ENCODE measurements at regions not wholly inside any gene's neighbourhood (a gene's known extent, or its start where the extent isn't known, plus 50 kb on each side); places are given as distances from the start of the nearest gene placed in this dataset.

- H3K9me1 ChIP-seq (ENCODE audit: insufficient read depth, low read length) = no peaks in the 10 kb centered on the region
- H4K5ac ChIP-seq (ENCODE audit: low read depth, low read length) = no peak overlapping the region
- H2BK15ac ChIP-seq (ENCODE audit: low read depth, low read length) = no peak overlapping the region
- H2BK20ac ChIP-seq (ENCODE audit: low read depth, low read length) = no peak overlapping the region
- ChIA-PET POLR2A (ENCODE audit: unreplicated experiment) (no interaction called here), CTCF (no interaction called here)
- dilution Hi-C loops (cut with HindIII; ENCODE audit: low sequenced_read_pairs, unreplicated experiment) (no loop called here), in situ Hi-C loops (cut with MboI; ENCODE audit: low sequenced_read_pairs) (no loop called here), intact Hi-C loops (cut with micrococcal nuclease) (no loop called here)
- H4K20me1 ChIP-seq (ENCODE audit: insufficient read depth, low read length) = no peaks in the 10 kb centered on the region
- H3K27me3 ChIP-seq (ENCODE audit: control insufficient read depth, insufficient read depth, low read length) = no peaks in the 10 kb centered on the region
- no peak overlapping the region for H4K8ac ChIP-seq (ENCODE audit: low read depth in 2 of 2, low read length in 2 of 2)
- no peak overlapping the region for H2BK5ac ChIP-seq (ENCODE audit: low read depth, low read length, poor library complexity, severe bottlenecking)
- BruUV-seq (replicated peaks) = no TSS peak
- no peak for ATAC-seq (ENCODE audit: low read depth)
- DNase-seq = no peak
- H3K4me3 ChIP-seq (ENCODE audit: insufficient read depth, low read depth, low read length) = no peak overlapping the region
- no peak overlapping the region for H3K4me2 ChIP-seq (ENCODE audit: low read depth, low read length)
- no peak overlapping the region for H2AK5ac ChIP-seq (ENCODE audit: low read depth, low read length)
- TF ChIP-seq SMC3 (IDR thresholded peaks at IDR 0.05; ENCODE audit: low read depth, low read length) (no peak), MAFK (IDR thresholded peaks at IDR 0.05; ENCODE audit: low read depth, low read length) (no peak), NFE2L2 (IDR thresholded peaks at IDR 0.05; ENCODE audit: low read depth, low read length) (no peak)
- no peak overlapping the region for H4K91ac ChIP-seq (ENCODE audit: insufficient read depth, low read depth, low read length)
- no peaks in the 10 kb centered on the region for H3K79me1 ChIP-seq (ENCODE audit: low read depth in 1 of 2, low read length in 2 of 2)
- no peak overlapping the region for H3K56ac ChIP-seq (ENCODE audit: extremely low read depth, insufficient read depth, low read length)
- H2BK120ac ChIP-seq (ENCODE audit: low read depth, low read length) = no peak overlapping the region
- H3K18ac ChIP-seq (ENCODE audit: low read depth, low read length) = no peak overlapping the region
- H2AFZ ChIP-seq (replicated peaks; ENCODE audit: low read length, poor library complexity) = no peak overlapping the region
- H3K14ac ChIP-seq (replicated peaks; ENCODE audit: low read depth, low read length) = no peak overlapping the region
- H2AK9ac ChIP-seq (replicated peaks; ENCODE audit: low read depth, low read length, poor library complexity) = no peak overlapping the region
- H3K23ac ChIP-seq (ENCODE audit: low read depth, low read length) = no peak overlapping the region
- no peak overlapping the region for H3K27ac ChIP-seq (ENCODE audit: insufficient read depth, low read length)
- H3K9ac ChIP-seq (ENCODE audit: low read depth, low read length) = no peak overlapping the region
- no peaks in the 10 kb centered on the region for H3K9me3 ChIP-seq (ENCODE audit: control insufficient read depth, insufficient read depth, low read length)
- H3K36me3 ChIP-seq (ENCODE audit: control insufficient read depth, insufficient read depth, low read length) = no peaks in the 10 kb centered on the region
- no peaks in the 10 kb centered on the region for H3K4me1 ChIP-seq (ENCODE audit: control insufficient read depth, insufficient read depth, low read length)
- H3K4ac ChIP-seq (ENCODE audit: low read depth, low read length) = no peak overlapping the region
- no CpG with 5 or more reads among the region's 1 CpG for WGBS, 2 experiments (ENCODE audit: extremely low coverage in 2 of 2, insufficient read length in 1 of 2)
These were observed 169.4 kb upstream of the TMEM161B start for GRCh38 chr5:88438006-88438405.

All from IMR-90 (cell line).